ENCODE measurements at regions not wholly inside any gene's neighbourhood (a gene's known extent, or its start where the extent isn't known, plus 50 kb on each side); places are given as distances from the start of the nearest gene placed in this dataset.
"Not testable (repeated sequence)": the region's sequence is repeated elsewhere in the genome, so short reads cannot be mapped to it uniquely, and the experiment has no call there.

DNA sequence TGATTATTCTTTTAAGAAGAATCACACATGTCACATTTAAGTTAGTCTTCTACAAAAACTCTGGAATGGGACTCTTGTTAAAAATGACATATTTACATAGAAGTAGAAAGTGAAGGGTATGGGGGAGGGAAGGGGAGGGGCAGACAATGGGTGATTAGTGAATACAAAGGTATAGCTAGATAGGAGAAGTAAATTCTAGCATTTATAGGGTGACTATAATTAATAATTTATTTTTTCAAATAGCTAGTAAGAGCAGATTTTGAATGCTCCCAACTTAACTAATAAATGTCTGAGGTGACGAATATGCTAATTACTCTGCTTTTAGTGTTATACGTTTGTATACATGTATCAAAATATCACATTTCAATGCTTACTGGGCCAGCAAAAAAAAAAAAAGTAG, 59.4 kb downstream of the BLTP3B start:
- TF ChIP-seq, protein P1, sequence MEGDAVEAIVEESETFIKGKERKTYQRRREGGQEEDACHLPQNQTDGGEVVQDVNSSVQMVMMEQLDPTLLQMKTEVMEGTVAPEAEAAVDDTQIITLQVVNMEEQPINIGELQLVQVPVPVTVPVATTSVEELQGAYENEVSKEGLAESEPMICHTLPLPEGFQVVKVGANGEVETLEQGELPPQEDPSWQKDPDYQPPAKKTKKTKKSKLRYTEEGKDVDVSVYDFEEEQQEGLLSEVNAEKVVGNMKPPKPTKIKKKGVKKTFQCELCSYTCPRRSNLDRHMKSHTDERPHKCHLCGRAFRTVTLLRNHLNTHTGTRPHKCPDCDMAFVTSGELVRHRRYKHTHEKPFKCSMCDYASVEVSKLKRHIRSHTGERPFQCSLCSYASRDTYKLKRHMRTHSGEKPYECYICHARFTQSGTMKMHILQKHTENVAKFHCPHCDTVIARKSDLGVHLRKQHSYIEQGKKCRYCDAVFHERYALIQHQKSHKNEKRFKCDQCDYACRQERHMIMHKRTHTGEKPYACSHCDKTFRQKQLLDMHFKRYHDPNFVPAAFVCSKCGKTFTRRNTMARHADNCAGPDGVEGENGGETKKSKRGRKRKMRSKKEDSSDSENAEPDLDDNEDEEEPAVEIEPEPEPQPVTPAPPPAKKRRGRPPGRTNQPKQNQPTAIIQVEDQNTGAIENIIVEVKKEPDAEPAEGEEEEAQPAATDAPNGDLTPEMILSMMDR (IDR thresholded peaks at IDR 0.05) = no peak
- no peak overlapping the region for H3K27ac ChIP-seq
- no peaks in the 10 kb centered on the region for H3K9me3 ChIP-seq
- no peaks in the 10 kb centered on the region for H3K4me1 ChIP-seq
- H3K4me3 ChIP-seq = no peak overlapping the region
- peaks cover 32 to 78% (median 43%) of the 10 kb centered on the region in 3 donors for H3K36me3 ChIP-seq
- intact Hi-C loops (cut with DNase I; ENCODE audit: low total_unique reads) = no loop called here
- H3K27me3 ChIP-seq = no peaks in the 10 kb centered on the region
- no peak for DNase-seq

DNA sequence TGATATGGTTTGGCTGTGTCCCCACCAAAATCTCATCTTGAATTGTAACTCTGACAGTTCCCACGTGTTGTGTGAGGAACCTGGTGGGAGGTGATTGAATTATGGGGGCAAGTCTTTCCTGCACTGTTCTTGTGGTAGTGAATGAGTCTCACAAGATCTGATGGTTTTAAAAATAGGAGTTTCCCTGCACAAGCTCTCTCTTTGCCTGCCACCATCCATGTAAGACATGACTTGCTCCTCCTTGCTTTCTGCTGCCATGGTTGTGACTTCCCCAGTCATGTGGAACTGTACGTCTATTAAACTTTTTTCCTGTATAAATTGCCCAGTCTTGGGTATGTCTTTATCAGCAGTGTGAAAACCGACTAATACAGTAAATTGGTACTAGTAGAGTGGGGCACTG, 63.9 kb downstream of the BLTP3B start:
- DNase-seq; H3K4me3 ChIP-seq; H3K4me1 ChIP-seq; H3K9me3 ChIP-seq; H3K27ac ChIP-seq; intact Hi-C loops (cut with DNase I; ENCODE audit: low total_unique reads); H3K27me3 ChIP-seq: not testable (repeated sequence)
- peaks cover 21 to 64% (median 41%) of the 10 kb centered on the region in 3 donors for H3K36me3 ChIP-seq

DNA sequence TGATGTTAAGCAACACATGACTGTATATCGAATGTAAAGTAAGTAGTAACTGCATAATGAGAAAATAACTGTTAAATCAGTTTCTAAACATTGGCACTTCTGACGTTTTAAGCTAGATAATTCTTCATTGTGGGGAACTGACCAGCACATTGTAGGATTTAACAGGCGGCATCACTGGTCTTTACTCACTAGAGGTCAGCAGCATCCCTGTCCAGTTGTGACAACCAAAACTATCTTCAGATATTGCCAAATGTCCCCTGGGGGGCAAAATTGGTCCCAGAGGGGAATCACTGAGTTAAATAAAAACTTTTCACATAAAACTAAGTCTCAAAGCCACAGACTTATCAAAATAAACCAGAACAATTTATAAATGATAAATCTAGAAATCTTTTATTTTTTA, 65.3 kb downstream of the BLTP3B start:
- TF ChIP-seq, protein P1 (IDR thresholded peaks at IDR 0.05) = no peak
- H3K9me3 ChIP-seq = no peaks in the 10 kb centered on the region
- DNase-seq = no peak
- H3K36me3 ChIP-seq = peaks cover 15 to 57% (median 38%) of the 10 kb centered on the region in 3 donors
- no peaks in the 10 kb centered on the region for H3K27me3 ChIP-seq
- no peak overlapping the region for H3K27ac ChIP-seq
- no peak overlapping the region for H3K4me3 ChIP-seq
- no peaks in the 10 kb centered on the region for H3K4me1 ChIP-seq
- intact Hi-C loops (cut with DNase I; ENCODE audit: low total_unique reads) = no loop called here

DNA sequence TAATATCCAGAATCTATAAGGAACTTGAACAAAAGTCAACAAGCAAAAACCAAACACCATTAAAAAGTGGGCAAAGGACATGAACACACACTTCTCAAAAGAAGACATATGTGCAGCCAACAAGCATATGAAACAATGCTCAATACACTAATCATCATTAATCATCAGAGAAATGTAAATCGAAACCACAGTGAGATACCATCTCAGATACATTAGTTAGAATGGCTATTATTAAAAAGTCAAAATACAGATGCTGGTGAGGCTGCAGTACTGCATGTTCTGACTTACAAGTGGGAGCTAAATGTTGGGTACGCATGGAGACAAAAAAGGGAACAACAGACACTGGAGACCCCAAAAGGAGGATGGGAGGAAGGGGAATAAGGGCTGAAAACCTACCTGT, 67.1 kb downstream of the BLTP3B start:
- Histone ChIP-seq H3K27ac (no peak overlapping the region), H3K36me3 (peaks cover under 1 to 51% (median 20%) of the 10 kb centered on the region in 3 donors)
- intact Hi-C loops (cut with DNase I; ENCODE audit: low total_unique reads) = no loop called here

DNA sequence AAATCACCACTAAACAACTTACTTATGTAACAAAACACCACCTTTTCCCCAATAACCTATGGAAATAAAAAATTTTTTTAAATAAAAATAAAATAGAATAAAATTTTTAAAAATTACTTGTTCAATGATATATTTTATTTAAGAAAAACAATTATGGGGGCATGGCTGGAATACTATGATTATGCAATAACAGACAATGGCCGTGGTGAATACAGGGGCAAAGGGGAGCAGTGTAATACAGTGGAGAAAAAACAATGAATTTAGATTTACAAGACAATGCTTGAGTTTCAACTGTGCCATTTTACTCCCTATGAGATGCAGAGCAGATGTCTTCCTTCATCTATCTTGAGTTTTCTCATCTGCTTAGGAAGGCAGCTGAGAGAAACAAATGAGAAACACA, 72.9 kb downstream of the BLTP3B start:
- intact Hi-C loops (cut with DNase I; ENCODE audit: low total_unique reads) = no loop called here
- Histone ChIP-seq H3K36me3 (peaks cover 39 to 68% (median 50%) of the 10 kb centered on the region in 3 donors), H3K27ac (no peak overlapping the region), H3K9me3 (peaks cover 0 to 7% (median 6%) of the 10 kb centered on the region in 3 donors), H3K27me3 (no peaks in the 10 kb centered on the region), H3K4me1 (no peaks in the 10 kb centered on the region), H3K4me3 (no peak overlapping the region)
- TF ChIP-seq, protein P1 (IDR thresholded peaks at IDR 0.05) = no peak
- DNase-seq = no peak

More for the DNA sequence above, 67.1 kb downstream of the BLTP3B start:
- no peak for DNase-seq
- Histone ChIP-seq H3K27me3 (no peaks in the 10 kb centered on the region), H3K4me1 (no peaks in the 10 kb centered on the region), H3K9me3 (no peaks in the 10 kb centered on the region), H3K4me3 (no peak overlapping the region)
- TF ChIP-seq, protein P1 (IDR thresholded peaks at IDR 0.05) = no peak

DNA sequence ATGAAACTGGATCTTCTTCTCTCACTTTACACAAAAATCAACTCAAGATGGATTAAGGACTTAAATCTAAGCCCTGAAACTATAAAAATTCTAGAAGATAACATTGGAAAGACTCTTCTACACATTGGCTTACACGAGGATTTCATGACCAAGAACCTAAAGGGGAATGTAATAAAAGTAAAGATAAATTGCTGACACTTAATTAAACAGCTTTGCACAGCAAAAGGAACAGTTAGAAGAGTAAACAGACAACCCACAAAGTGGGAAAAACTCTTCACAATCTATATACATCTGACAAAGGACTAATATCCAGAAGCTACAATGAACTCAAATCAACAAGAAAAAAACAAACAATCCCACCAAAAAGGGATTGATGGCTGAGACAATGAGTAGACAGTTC, 74.4 kb downstream of the BLTP3B start:
- H3K27me3 ChIP-seq = no peaks in the 10 kb centered on the region
- TF ChIP-seq, protein P1 (IDR thresholded peaks at IDR 0.05) = no peak
- no peaks in the 10 kb centered on the region for H3K4me1 ChIP-seq
- H3K27ac ChIP-seq = no peak overlapping the region
- H3K4me3 ChIP-seq = no peak overlapping the region
- H3K9me3 ChIP-seq = peaks cover 0 to 7% (median 6%) of the 10 kb centered on the region in 3 donors
- peaks cover 35 to 77% (median 57%) of the 10 kb centered on the region in 3 donors for H3K36me3 ChIP-seq
- no peak for DNase-seq
- intact Hi-C loops (cut with DNase I; ENCODE audit: low total_unique reads) = no loop called here
